IMR-90 (cell line): ENCODE measurements at regions not wholly inside any gene's neighbourhood (a gene's known extent, or its start where the extent isn't known, plus 50 kb on each side); places are given as distances from the start of the nearest gene placed in this dataset.

Experiments
- ATAC-seq: fragments of 200-7000 bp; cut with Tn5 transposase; 2 replicates; pipeline ENCODE4 v1.9.1; 2020; ENCODE audit warnings: low read depth, mild to moderate bottlenecking, moderate library complexity
- BruUV-seq: library from RNA; stranded (reverse); fragments of 400-500 nt; replicated peaks from 2 replicates; lab custom pipeline; 2021; lab: Mats Ljungman, UMichigan
- CTCF ChIA-PET: fragments of 300-600 bp; formaldehyde crosslinking; extraction: SDS; loops from one replicate; lab custom pipeline; 2021; ENCODE audit warnings: antibody characterized with exemption; lab: Yijun Ruan, JAX
- POLR2A ChIA-PET: fragments of 300-600 bp; sonication (Branson Sonifier 250); formaldehyde crosslinking; loops from one replicate; lab custom pipeline; 2022; ENCODE audit warnings: antibody characterized with exemption; ENCODE audit not compliant: unreplicated experiment; lab: Charles Lee
- DNase-seq: peaks from one replicate; pipeline ENCODE4 v3.0.0; 2013
- H2AFZ ChIP-seq: replicated peaks from 2 replicates; pipeline ENCODE3; 2013; ENCODE audit warnings: low read length, mild to moderate bottlenecking; ENCODE audit not compliant: poor library complexity
- H2AK5ac ChIP-seq: 2 replicates; pipeline ENCODE4 v1.6.1; 2013; ENCODE audit warnings: low read depth, low read length, inconsistent platforms
- H2AK9ac ChIP-seq: replicated peaks from 2 replicates; pipeline ENCODE3; 2013; ENCODE audit warnings: mild to moderate bottlenecking, low read depth, low read length, moderate library complexity; ENCODE audit not compliant: poor library complexity
- H2BK120ac ChIP-seq: 2 replicates; pipeline ENCODE4 v1.6.1; 2013; ENCODE audit warnings: low read depth, low read length, inconsistent platforms
- H2BK15ac ChIP-seq: 3 replicates; pipeline ENCODE4 v1.6.1; 2013; ENCODE audit warnings: low read depth, low read length, inconsistent platforms
- H2BK20ac ChIP-seq: 2 replicates; pipeline ENCODE4 v1.6.1; 2013; ENCODE audit warnings: low read depth, mild to moderate bottlenecking, inconsistent platforms, low read length, moderate library complexity
- H2BK5ac ChIP-seq: 2 replicates; pipeline ENCODE4 v1.6.1; 2013; ENCODE audit warnings: mild to moderate bottlenecking, low read depth, low read length, inconsistent platforms; ENCODE audit not compliant: poor library complexity, severe bottlenecking
- H3K14ac ChIP-seq: replicated peaks from 2 replicates; pipeline ENCODE4 v1.6.1; 2013; ENCODE audit warnings: low read depth, low read length, inconsistent platforms
- H3K18ac ChIP-seq: 2 replicates; pipeline ENCODE4 v1.6.1; 2013; ENCODE audit warnings: low read depth, low read length, control low read depth
- H3K23ac ChIP-seq: 2 replicates; pipeline ENCODE4 v1.6.1; 2013; ENCODE audit warnings: low read depth, low read length, inconsistent platforms
- H3K27ac ChIP-seq: 2 replicates; pipeline ENCODE4 v1.5.1; 2013; ENCODE audit warnings: mild to moderate bottlenecking, control low read depth, low read length; ENCODE audit not compliant: insufficient read depth
- H3K27me3 ChIP-seq: 2 replicates; pipeline ENCODE4 v1.6.1; 2013; ENCODE audit warnings: low read length; ENCODE audit not compliant: control insufficient read depth, insufficient read depth
- H3K36me3 ChIP-seq: 2 replicates; pipeline ENCODE4 v1.6.1; 2013; ENCODE audit warnings: low read length, mixed read lengths; ENCODE audit not compliant: control insufficient read depth, insufficient read depth
- H3K4ac ChIP-seq: 2 replicates; pipeline ENCODE4 v1.6.1; 2013; ENCODE audit warnings: low read depth, low read length, inconsistent platforms
- H3K4me1 ChIP-seq: 2 replicates; pipeline ENCODE4 v1.6.1; 2013; ENCODE audit warnings: low read length, mixed read lengths; ENCODE audit not compliant: control insufficient read depth, insufficient read depth
- H3K4me2 ChIP-seq: 2 replicates; pipeline ENCODE4 v1.6.1; 2013; ENCODE audit warnings: low read depth, mild to moderate bottlenecking, control low read depth, low read length, moderate library complexity
- H3K4me3 ChIP-seq: 2 replicates; pipeline ENCODE4 v1.5.1; 2013; ENCODE audit warnings: low read depth, mild to moderate bottlenecking, control low read depth, low read length, moderate library complexity; ENCODE audit not compliant: insufficient read depth
- H3K56ac ChIP-seq: 2 replicates; pipeline ENCODE4 v1.6.1; 2013; ENCODE audit warnings: low read length, inconsistent platforms; ENCODE audit not compliant: insufficient read depth; ENCODE audit errors: extremely low read depth
- H3K79me1 ChIP-seq, 2 experiments: 2 replicates each; pipeline ENCODE4 v1.6.1; 2013; ENCODE audit warnings: low read length in 2 of 2, inconsistent platforms in 1 of 2, low read depth in 1 of 2
- H3K9ac ChIP-seq: 2 replicates; pipeline ENCODE4 v1.6.1; 2013; ENCODE audit warnings: low read depth, low read length, control low read depth
- H3K9me1 ChIP-seq: 2 replicates; pipeline ENCODE4 v1.6.1; 2013; ENCODE audit warnings: low read length, inconsistent platforms; ENCODE audit not compliant: insufficient read depth
- H3K9me3 ChIP-seq: 2 replicates; pipeline ENCODE4 v1.6.1; 2013; ENCODE audit warnings: low read length; ENCODE audit not compliant: control insufficient read depth, insufficient read depth
- H4K20me1 ChIP-seq: 2 replicates; pipeline ENCODE4 v1.6.1; 2013; ENCODE audit warnings: low read length, inconsistent platforms; ENCODE audit not compliant: insufficient read depth
- H4K5ac ChIP-seq: 2 replicates; pipeline ENCODE4 v1.6.1; 2013; ENCODE audit warnings: mild to moderate bottlenecking, low read depth, low read length, control low read depth
- H4K8ac ChIP-seq, 2 experiments: 2 replicates each; pipeline ENCODE4 v1.6.1; 2013; ENCODE audit warnings: low read depth in 2 of 2, low read length in 2 of 2, control low read depth in 1 of 2, inconsistent platforms in 1 of 2
- H4K91ac ChIP-seq: 2 replicates; pipeline ENCODE4 v1.6.1; 2013; ENCODE audit warnings: low read depth, low read length, inconsistent platforms; ENCODE audit not compliant: insufficient read depth
- BHLHE40 ChIP-seq: fragments of 150-350 bp; IDR thresholded peaks from 2 replicates; pipeline ENCODE4 v1.6.1; 2016; ENCODE audit warnings: mild to moderate bottlenecking, low read depth, low read length
- ELK1 ChIP-seq: fragments of 150-350 bp; IDR thresholded peaks from 2 replicates; pipeline ENCODE4 v1.6.1; 2016; ENCODE audit warnings: low read depth, mild to moderate bottlenecking, low read length, moderate library complexity, borderline replicate concordance
- WGBS, 2 experiments: methylation state at CpG; one replicate each; pipeline versions ENCODE4 v1.1.5 to v1.1.7; 2013; ENCODE audit warnings: missing lambda C conversion rate in 2 of 2; ENCODE audit not compliant: insufficient read length in 1 of 2; ENCODE audit errors: extremely low coverage in 2 of 2; 5-methylcytosine and 5-hydroxymethylcytosine counted together
- dilution Hi-C: fragments of 300-500 bp; cut with HindIII; formaldehyde crosslinking; loops from one replicate; pipeline ENCODE4 v1.14.3; 2018; ENCODE audit warnings: low sequenced_read_pairs; ENCODE audit not compliant: unreplicated experiment
- in situ Hi-C: fragments of 300-500 bp; cut with MboI; formaldehyde crosslinking; loops from 3 replicates; pipeline ENCODE4 v1.14.3; 2019; ENCODE audit warnings: low sequenced_read_pairs, inconsistent platforms, mixed read lengths
- intact Hi-C: fragments of 100-400 bp; cut with micrococcal nuclease; formaldehyde crosslinking; loops from 2 replicates; pipeline ENCODE4 v1.10.0; 2022

GRCh38 chr9:78746010-78746409, 449.1 kb downstream of the PSAT1 start:
- no peak overlapping the region for H3K23ac ChIP-seq
- H4K20me1 ChIP-seq, result no peaks in the 10 kb centered on the region
- ChIA-PET CTCF (interaction anchor here (0.6 kb wide), 1 partner anchor 406 kb away, joined by 3 read pairs; no protein-coding TSS in a partner anchor), POLR2A (no interaction called here)
- H2AK5ac ChIP-seq, result no peak overlapping the region
- no peaks in the 10 kb centered on the region for H3K27me3 ChIP-seq
- H3K14ac ChIP-seq, result no peak overlapping the region
- no TSS peak for BruUV-seq
- H3K9ac ChIP-seq, result no peak overlapping the region
- dilution Hi-C loops (no loop called here), in situ Hi-C loops (no loop called here), intact Hi-C loops (no loop called here)
- H3K18ac ChIP-seq, result no peak overlapping the region
- TF ChIP-seq BHLHE40 (peak; percentile 68), ELK1 (no peak)
- H3K36me3 ChIP-seq, result no peaks in the 10 kb centered on the region
- H2AFZ ChIP-seq, result no peak overlapping the region
- peak; percentile 51 for DNase-seq
- H3K4me1 ChIP-seq, result no peaks in the 10 kb centered on the region; the same call in 1 of the 2 replicates
- peak overlapping the region; percentile 12; the same call in 1 of the 2 replicates for H3K4me2 ChIP-seq
- no peaks in the 10 kb centered on the region for H3K79me1 ChIP-seq
- H2BK20ac ChIP-seq, result no peak overlapping the region
- no peak overlapping the region for H3K27ac ChIP-seq
- H3K4ac ChIP-seq, result no peak overlapping the region
- H3K9me1 ChIP-seq, result no peaks in the 10 kb centered on the region
- H3K4me3 ChIP-seq, result no peak overlapping the region
- no peak overlapping the region for H4K8ac ChIP-seq
- no peak overlapping the region for H4K5ac ChIP-seq
- no peak overlapping the region for H2BK5ac ChIP-seq
- no peak overlapping the region for H2BK15ac ChIP-seq
- no peak overlapping the region for H2BK120ac ChIP-seq
- H4K91ac ChIP-seq, result no peak overlapping the region
- no CpG with 5 or more reads among the region's 3 CpGs for WGBS, 2 experiments
- no peak overlapping the region for H3K56ac ChIP-seq
- H2AK9ac ChIP-seq, result no peak overlapping the region
- ATAC-seq, result peak; percentile 65
- no peaks in the 10 kb centered on the region for H3K9me3 ChIP-seq
